ENCODE measurements at regions not wholly inside any gene's neighbourhood (a gene's known extent, or its start where the extent isn't known, plus 50 kb on each side); places are given as distances from the start of the nearest gene placed in this dataset.

DNA sequence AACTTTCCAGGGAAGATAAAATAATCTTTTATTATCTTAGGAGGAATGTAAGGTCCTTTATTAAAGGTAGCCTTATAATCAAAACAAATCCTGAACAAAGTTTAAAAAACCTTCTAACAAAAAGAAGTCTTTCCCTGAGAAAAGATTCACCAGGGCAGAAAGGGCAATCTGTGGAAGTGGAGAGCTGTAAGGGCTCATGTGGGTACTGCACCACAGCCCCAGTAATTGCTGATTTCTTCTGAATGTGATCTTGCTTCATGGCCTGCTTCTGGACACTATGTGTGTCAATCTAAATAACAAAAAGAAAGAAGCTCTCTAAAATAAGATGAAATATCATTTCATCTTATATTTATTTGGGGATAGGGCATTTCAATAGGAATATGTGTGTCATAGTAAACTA lies 1501.6 kb downstream of the OTOL1 start:
- H3K4me1 Mint-ChIP-seq (ENCODE audit: unreplicated experiment) = no peaks in the 10 kb centered on the region
- H3K4me3 Mint-ChIP-seq (ENCODE audit: unreplicated experiment) = no peak overlapping the region
- no peak for DNase-seq (ENCODE audit: low spot score)
- H3K27me3 Mint-ChIP-seq (ENCODE audit: unreplicated experiment) = no peaks in the 10 kb centered on the region
- TF ChIP-seq, protein P1, sequence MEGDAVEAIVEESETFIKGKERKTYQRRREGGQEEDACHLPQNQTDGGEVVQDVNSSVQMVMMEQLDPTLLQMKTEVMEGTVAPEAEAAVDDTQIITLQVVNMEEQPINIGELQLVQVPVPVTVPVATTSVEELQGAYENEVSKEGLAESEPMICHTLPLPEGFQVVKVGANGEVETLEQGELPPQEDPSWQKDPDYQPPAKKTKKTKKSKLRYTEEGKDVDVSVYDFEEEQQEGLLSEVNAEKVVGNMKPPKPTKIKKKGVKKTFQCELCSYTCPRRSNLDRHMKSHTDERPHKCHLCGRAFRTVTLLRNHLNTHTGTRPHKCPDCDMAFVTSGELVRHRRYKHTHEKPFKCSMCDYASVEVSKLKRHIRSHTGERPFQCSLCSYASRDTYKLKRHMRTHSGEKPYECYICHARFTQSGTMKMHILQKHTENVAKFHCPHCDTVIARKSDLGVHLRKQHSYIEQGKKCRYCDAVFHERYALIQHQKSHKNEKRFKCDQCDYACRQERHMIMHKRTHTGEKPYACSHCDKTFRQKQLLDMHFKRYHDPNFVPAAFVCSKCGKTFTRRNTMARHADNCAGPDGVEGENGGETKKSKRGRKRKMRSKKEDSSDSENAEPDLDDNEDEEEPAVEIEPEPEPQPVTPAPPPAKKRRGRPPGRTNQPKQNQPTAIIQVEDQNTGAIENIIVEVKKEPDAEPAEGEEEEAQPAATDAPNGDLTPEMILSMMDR (IDR thresholded peaks at IDR 0.05; ENCODE audit: unreplicated experiment) = no peak
- no peaks in the 10 kb centered on the region for H3K9me3 Mint-ChIP-seq (ENCODE audit: unreplicated experiment)
- no peaks in the 10 kb centered on the region for H3K36me3 Mint-ChIP-seq (ENCODE audit: low read depth, unreplicated experiment)
- no peak overlapping the region for H3K27ac Mint-ChIP-seq (ENCODE audit: unreplicated experiment)

DNA sequence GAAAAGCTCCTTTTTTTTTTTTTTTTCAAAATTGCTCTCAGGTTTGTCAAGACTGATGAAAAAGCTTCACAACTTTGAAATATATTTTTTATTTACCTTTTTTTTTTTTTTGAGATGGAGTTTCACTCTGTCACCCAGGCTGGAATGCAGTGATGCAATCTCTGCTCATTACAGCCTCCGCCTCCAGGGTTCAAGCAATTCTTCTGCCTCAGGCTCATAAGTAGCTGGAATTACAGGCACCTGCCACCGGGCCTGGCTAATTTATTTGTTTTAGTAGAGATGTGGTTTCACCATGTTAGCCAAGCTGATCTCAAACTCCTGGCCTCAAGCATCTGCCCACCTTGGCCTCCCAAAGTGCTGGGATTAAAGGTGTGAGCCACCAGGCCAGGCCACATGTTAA lies 1515.0 kb downstream of the OTOL1 start:
- Mint-ChIP-seq H3K4me3 (ENCODE audit: unreplicated experiment) (no peak overlapping the region), H3K27me3 (ENCODE audit: unreplicated experiment) (no peaks in the 10 kb centered on the region), H3K36me3 (ENCODE audit: low read depth, unreplicated experiment) (no peaks in the 10 kb centered on the region), H3K27ac (ENCODE audit: unreplicated experiment) (no peak overlapping the region), H3K9me3 (ENCODE audit: unreplicated experiment) (no peaks in the 10 kb centered on the region), H3K4me1 (ENCODE audit: unreplicated experiment) (no peaks in the 10 kb centered on the region)
- no peak for DNase-seq (ENCODE audit: low spot score)
- TF ChIP-seq, protein P1 (IDR thresholded peaks at IDR 0.05; ENCODE audit: unreplicated experiment) = no peak

DNA sequence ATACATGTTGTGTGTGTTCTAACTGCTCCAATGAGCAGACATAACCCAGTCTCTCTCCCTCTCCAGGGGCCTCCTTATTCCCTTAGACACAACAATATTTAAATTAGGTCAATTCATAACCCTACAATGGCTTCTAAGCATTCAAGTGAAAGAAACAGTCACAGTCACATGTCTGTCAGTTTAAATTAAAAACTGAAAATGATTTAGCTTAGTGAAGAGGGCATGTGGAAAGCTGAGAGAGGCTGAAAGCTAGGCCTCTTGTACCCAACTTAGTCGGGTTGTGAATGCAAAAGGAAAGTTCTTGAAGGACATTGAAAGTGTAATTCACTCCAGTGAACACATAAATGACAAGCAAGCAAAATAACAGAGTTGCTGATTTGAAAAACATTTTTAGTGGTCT lies 1519.6 kb downstream of the OTOL1 start:
- no peak for DNase-seq (ENCODE audit: low spot score)
- H3K4me1 Mint-ChIP-seq (ENCODE audit: unreplicated experiment) = no peaks in the 10 kb centered on the region
- no peak overlapping the region for H3K4me3 Mint-ChIP-seq (ENCODE audit: unreplicated experiment)

DNA sequence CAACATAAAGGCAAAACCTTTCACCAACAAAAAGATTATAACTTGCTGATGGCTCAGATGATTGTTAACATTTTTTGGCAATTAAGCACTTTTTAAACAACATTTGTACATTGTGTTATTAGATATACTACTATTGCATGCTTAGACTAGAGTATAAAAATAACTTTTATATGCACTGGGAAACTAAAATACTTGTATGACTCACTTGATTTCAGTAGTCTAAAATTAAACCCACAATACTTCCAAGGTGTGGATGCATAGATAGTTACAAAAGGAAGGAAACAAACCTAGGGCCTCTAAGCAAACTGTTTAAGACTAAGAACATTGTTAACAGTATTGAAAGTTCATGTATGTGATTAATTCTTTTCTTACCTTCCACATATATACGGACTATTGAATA lies 1521.5 kb downstream of the OTOL1 start:
- Mint-ChIP-seq H3K4me3 (ENCODE audit: unreplicated experiment) (no peak overlapping the region), H3K27me3 (ENCODE audit: unreplicated experiment) (no peaks in the 10 kb centered on the region), H3K36me3 (ENCODE audit: low read depth, unreplicated experiment) (no peaks in the 10 kb centered on the region), H3K9me3 (ENCODE audit: unreplicated experiment) (no peaks in the 10 kb centered on the region), H3K4me1 (ENCODE audit: unreplicated experiment) (no peaks in the 10 kb centered on the region), H3K27ac (ENCODE audit: unreplicated experiment) (no peak overlapping the region)
- TF ChIP-seq, protein P1 (IDR thresholded peaks at IDR 0.05; ENCODE audit: unreplicated experiment) = no peak
- DNase-seq (ENCODE audit: low spot score) = no peak

More for the DNA sequence above, 1519.6 kb downstream of the OTOL1 start:
- Mint-ChIP-seq H3K27ac (ENCODE audit: unreplicated experiment) (no peak overlapping the region), H3K9me3 (ENCODE audit: unreplicated experiment) (no peaks in the 10 kb centered on the region), H3K36me3 (ENCODE audit: low read depth, unreplicated experiment) (no peaks in the 10 kb centered on the region), H3K27me3 (ENCODE audit: unreplicated experiment) (no peaks in the 10 kb centered on the region)
- TF ChIP-seq, protein P1 (IDR thresholded peaks at IDR 0.05; ENCODE audit: unreplicated experiment) = no peak

DNA sequence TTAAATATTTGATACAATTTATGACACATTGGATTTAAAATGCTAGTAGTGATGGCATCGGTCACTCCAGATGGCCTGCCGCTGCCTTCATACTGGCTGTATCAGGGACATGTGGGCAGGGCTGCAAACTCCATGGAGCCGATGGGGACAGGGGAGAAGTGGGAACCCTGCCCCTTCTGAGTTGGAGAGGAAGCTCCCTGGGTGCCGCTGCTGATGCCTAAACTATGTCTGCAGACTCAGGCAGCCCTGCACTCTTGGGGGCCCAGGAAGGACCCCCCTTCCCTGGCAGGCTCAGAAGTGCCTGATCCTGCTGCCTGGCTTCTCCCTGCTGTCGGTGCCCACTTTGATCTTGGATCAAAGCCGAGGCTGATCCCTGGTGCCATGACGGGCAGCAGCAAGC lies 1522.1 kb downstream of the OTOL1 start:
- no peaks in the 10 kb centered on the region for H3K4me1 Mint-ChIP-seq (ENCODE audit: unreplicated experiment)

More for the DNA sequence above, 1522.1 kb downstream of the OTOL1 start:
- H3K27ac Mint-ChIP-seq (ENCODE audit: unreplicated experiment) = no peak overlapping the region
- no peak for DNase-seq (ENCODE audit: low spot score)
- H3K36me3 Mint-ChIP-seq (ENCODE audit: low read depth, unreplicated experiment) = no peaks in the 10 kb centered on the region
- H3K9me3 Mint-ChIP-seq (ENCODE audit: unreplicated experiment) = no peaks in the 10 kb centered on the region
- no peaks in the 10 kb centered on the region for H3K27me3 Mint-ChIP-seq (ENCODE audit: unreplicated experiment)
- TF ChIP-seq, protein P1 (IDR thresholded peaks at IDR 0.05; ENCODE audit: unreplicated experiment) = no peak
- no peak overlapping the region for H3K4me3 Mint-ChIP-seq (ENCODE audit: unreplicated experiment)
